Left lung (tissue), 4 donors: ENCODE measurements at regions not wholly inside any gene's neighbourhood (a gene's known extent, or its start where the extent isn't known, plus 50 kb on each side); places are given as distances from the start of the nearest gene placed in this dataset.

Source experiments
- ATAC-seq: fragments of 200-7000 bp; cut with Tn5 transposase; one replicate; pipeline ENCODE4 v1.9.1; 2020; ENCODE audit warnings: moderate library complexity
- DNase-seq, 4 donors: peaks; one replicate each; pipeline ENCODE4 v3.0.0-alpha.2; 2013 to 2020
- H3K27ac ChIP-seq, 2 donors: fragments of 200-600 bp; sonication (generic) in 1 of 2; one replicate each; pipeline versions ENCODE4 v1.5.0 to v1.8.0; 2020 to 2021
- H3K27me3 ChIP-seq, 2 donors: fragments of 200-600 bp; sonication (generic) in 1 of 2; one replicate each; pipeline versions ENCODE4 v1.5.0 to v1.8.0; 2020 to 2021
- H3K36me3 ChIP-seq, 2 donors: fragments of 200-600 bp; sonication (generic) in 1 of 2; one replicate each; pipeline versions ENCODE4 v1.5.0 to v1.8.0; 2020 to 2021
- H3K4me1 ChIP-seq, 2 donors: fragments of 200-600 bp; one replicate each; pipeline ENCODE4 v1.8.0; 2021
- H3K4me3 ChIP-seq, 2 donors: fragments of 200-600 bp; sonication (generic) in 1 of 2; one replicate each; pipeline versions ENCODE4 v1.5.0 to v1.8.0; 2020 to 2021; ENCODE audit warnings: mild to moderate bottlenecking in 1 of 2
- H3K9me3 ChIP-seq, 2 donors: fragments of 200-600 bp; sonication (generic) in 1 of 2; one replicate each; pipeline versions ENCODE4 v1.5.0 to v1.8.0; 2020 to 2021
- intact Hi-C, 2 donors: fragments of 100-400 bp; cut with DNase I; formaldehyde crosslinking; loops; one replicate each; pipeline versions ENCODE4 v1.11.2 to v1.14.2; 2022
- TF ChIP-seq, protein P1 (sequence below), 2 donors: fragments of 200-600 bp; sonication (generic) in 1 of 2; IDR thresholded peaks; one replicate each; pipeline versions ENCODE4 v1.5.0 to v1.8.0; 2021; ENCODE audit warnings: antibody characterized with exemption in 2 of 2
- donor health status: DM: no; HTN: yes; CAD: no.
- donor health status: DM: no; HTN: no; CAD: no.

DNA sequence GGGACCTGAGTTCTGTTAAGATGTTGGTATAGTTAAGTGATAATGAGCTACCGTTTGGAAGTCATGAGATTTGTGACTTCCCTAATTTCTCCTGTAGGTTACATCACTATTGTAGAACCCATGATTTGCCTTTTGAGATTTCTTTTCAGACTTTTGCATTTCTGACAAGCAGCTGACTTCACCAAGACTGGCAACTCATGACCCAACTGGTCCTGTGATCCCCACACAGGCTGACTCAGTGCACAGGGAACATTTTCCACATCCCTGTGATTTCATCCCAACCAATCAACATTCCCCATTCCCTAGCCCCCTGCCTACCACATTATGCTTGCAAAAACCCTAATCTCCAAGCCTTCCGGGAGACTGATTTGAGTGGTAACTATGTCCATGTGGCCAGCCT is 242.1 kb upstream of the PDZRN3 start:
- DNase-seq (no peak), ATAC-seq (no peak)
- no peak overlapping the region for H3K27ac ChIP-seq
- no peaks in the 10 kb centered on the region for H3K36me3 ChIP-seq
- intact Hi-C loops = no loop called here
- H3K4me3 ChIP-seq = no peak overlapping the region
- no peaks in the 10 kb centered on the region for H3K4me1 ChIP-seq
- TF ChIP-seq, protein P1, sequence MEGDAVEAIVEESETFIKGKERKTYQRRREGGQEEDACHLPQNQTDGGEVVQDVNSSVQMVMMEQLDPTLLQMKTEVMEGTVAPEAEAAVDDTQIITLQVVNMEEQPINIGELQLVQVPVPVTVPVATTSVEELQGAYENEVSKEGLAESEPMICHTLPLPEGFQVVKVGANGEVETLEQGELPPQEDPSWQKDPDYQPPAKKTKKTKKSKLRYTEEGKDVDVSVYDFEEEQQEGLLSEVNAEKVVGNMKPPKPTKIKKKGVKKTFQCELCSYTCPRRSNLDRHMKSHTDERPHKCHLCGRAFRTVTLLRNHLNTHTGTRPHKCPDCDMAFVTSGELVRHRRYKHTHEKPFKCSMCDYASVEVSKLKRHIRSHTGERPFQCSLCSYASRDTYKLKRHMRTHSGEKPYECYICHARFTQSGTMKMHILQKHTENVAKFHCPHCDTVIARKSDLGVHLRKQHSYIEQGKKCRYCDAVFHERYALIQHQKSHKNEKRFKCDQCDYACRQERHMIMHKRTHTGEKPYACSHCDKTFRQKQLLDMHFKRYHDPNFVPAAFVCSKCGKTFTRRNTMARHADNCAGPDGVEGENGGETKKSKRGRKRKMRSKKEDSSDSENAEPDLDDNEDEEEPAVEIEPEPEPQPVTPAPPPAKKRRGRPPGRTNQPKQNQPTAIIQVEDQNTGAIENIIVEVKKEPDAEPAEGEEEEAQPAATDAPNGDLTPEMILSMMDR (IDR thresholded peaks at IDR 0.05) = no peak
- no peaks in the 10 kb centered on the region for H3K27me3 ChIP-seq
- H3K9me3 ChIP-seq = no peaks in the 10 kb centered on the region

DNA sequence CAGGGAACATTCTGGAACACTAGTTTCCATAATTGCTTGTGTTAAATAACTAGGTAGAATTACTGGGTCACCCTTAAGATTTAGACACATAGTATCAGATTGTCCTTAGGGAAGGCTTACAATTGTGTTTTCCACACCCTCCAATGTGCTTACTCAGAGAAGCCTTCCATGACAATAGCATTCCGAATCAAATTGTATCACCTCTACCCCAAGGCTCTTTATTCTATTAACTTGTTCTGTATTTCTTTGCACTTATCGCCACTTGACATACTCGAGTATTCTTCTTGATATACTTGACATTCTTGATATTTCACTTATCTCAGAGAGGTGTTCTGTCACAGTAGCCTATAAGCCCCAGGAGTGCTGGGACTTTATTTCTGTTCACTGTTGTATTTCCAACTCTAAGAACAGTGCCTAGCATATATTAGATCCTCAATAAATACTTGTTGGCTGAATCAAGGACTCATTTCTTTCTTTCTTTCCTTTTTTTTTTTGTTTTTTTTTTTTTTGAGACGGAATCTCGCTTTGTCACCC is 238.9 kb upstream of the PDZRN3 start:
- Histone ChIP-seq H3K4me1 (no peaks in the 10 kb centered on the region), H3K36me3 (no peaks in the 10 kb centered on the region), H3K27me3 (no peaks in the 10 kb centered on the region), H3K27ac (no peak overlapping the region), H3K9me3 (no peaks in the 10 kb centered on the region), H3K4me3 (no peak overlapping the region)
- ATAC-seq = peak; percentile 79
- no peak for DNase-seq
- TF ChIP-seq, protein P1 (IDR thresholded peaks at IDR 0.05) = no peak
- intact Hi-C loops = no loop called here

DNA sequence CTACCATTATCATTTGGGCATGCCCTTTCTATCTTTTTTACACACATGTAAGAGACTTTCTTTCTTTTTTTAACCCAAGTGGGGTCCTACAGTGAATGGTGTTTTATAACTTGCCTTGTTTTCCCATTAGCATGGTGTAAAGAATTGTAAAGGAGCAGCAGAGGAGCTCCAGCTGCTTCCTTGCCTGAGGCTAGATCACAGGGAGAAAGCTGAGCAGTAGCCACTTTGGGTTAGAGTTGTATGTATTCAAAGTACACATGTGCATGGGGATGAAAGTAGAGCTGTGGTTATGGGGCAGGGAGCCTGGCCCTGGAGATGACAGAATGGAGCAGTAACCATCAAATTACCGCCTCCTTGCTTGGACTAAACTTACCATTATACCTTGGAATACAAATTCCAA is 231.1 kb upstream of the PDZRN3 start:
- H3K4me3 ChIP-seq = no peak overlapping the region
- no peaks in the 10 kb centered on the region for H3K9me3 ChIP-seq
- no peaks in the 10 kb centered on the region for H3K4me1 ChIP-seq
- no peak overlapping the region for H3K27ac ChIP-seq
- ATAC-seq (no peak), DNase-seq (no peak)
- no peaks in the 10 kb centered on the region for H3K27me3 ChIP-seq
- no peaks in the 10 kb centered on the region for H3K36me3 ChIP-seq
- TF ChIP-seq, protein P1 (IDR thresholded peaks at IDR 0.05) = no peak
- intact Hi-C loops = no loop called here

DNA sequence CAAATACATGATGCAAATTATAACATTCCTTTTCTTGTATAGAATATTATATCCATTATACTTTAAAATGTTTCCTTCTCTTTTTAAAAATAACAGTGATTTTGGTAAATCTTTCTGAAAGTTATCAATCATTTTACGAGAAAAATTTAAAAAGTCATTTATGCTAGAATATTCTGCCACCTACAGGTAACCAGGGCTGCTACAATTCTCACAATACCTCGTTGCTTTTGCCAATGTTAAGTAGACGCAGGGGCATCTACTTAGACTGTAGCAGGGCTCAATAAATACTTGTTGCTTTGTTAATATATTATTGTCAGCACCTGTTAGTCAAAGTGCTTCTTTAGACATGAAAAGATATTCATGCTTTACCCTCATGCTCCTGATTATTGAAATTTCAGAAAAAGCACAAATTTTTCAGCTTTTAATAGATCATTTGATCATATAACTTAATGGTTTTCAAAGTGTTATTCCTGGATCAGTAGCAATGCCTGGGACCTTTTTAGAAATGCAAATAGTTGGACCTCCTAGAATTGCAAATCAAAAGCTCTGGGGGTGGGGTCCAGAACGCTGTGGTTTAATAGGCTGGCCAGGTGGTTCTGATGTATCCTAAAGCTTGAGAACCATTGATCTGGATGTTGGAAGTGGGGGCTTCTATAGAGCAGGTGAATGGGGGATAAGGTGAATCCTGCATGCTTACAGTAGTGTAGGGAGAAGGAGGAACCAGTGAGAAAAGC is 223.6 kb upstream of the PDZRN3 start:
- no peaks in the 10 kb centered on the region for H3K4me1 ChIP-seq
- ATAC-seq (peak; percentile 51), DNase-seq (peak in 1 of 4 donors; percentile 36)
- no peaks in the 10 kb centered on the region for H3K27me3 ChIP-seq
- H3K36me3 ChIP-seq = no peaks in the 10 kb centered on the region
- intact Hi-C loops = loop anchor here in 1 of 2 donors (10.0 kb wide), 1 partner anchor 344 kb away; no protein-coding TSS in a partner anchor
- no peaks in the 10 kb centered on the region for H3K9me3 ChIP-seq
- TF ChIP-seq, protein P1 (IDR thresholded peaks at IDR 0.05) = peak; percentile 24 to 48
- no peak overlapping the region for H3K4me3 ChIP-seq
- no peak overlapping the region for H3K27ac ChIP-seq

DNA sequence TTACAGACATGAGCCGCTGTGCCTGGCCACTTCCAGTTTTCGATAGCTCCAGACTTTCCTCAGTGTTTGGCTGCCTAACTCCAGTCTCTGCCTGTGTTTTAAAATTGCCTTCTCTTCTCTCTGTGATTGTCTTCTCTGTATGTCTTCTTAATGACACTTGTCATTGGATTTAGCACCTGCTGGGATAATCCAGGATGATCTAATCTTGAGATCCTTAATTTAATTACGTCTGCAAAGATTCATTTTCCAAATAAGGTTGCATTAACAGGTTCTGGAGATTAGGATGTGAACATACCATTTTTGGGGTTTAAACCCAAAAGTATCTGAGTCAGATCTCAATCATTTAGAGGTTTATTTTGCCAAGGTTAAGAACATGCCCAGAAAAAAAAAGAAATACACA is 222.2 kb upstream of the PDZRN3 start:
- TF ChIP-seq, protein P1 (IDR thresholded peaks at IDR 0.05) = no peak
- DNase-seq (no peak), ATAC-seq (no peak)
- no peaks in the 10 kb centered on the region for H3K36me3 ChIP-seq
- intact Hi-C loops = loop anchor here in 1 of 2 donors (10.0 kb wide), 1 partner anchor 342 kb away; no protein-coding TSS in a partner anchor
- no peak overlapping the region for H3K4me3 ChIP-seq
- no peaks in the 10 kb centered on the region for H3K4me1 ChIP-seq
- no peaks in the 10 kb centered on the region for H3K9me3 ChIP-seq
- no peaks in the 10 kb centered on the region for H3K27me3 ChIP-seq
- H3K27ac ChIP-seq = no peak overlapping the region
